CD4-positive, alpha-beta T cell (primary cell): ENCODE measurements at regions not wholly inside any gene's neighbourhood (a gene's known extent, or its start where the extent isn't known, plus 50 kb on each side); places are given as distances from the start of the nearest gene placed in this dataset.

Experiments used
- ATAC-seq: fragments of 200-7000 bp; cut with Tn5 transposase; one replicate; pipeline ENCODE4 v1.10.0; 2022; ENCODE audit warnings: mild to moderate bottlenecking; ENCODE audit not compliant: poor library complexity
- CTCF ChIA-PET: fragments of 350-600 bp; sonication (Branson Sonifier 250); formaldehyde crosslinking; loops from one replicate; lab custom pipeline; 2021; ENCODE audit warnings: antibody characterized with exemption, inconsistent platforms; lab: Charles Lee
- POLR2A ChIA-PET: fragments of 350-600 bp; sonication (Branson Sonifier 250); formaldehyde crosslinking; loops from one replicate; lab custom pipeline; 2021; ENCODE audit warnings: antibody characterized with exemption, inconsistent platforms; lab: Charles Lee
- DNase-seq, 14 experiments: peaks; one replicate each; pipeline ENCODE4 v3.0.0-alpha.2; 2013 to 2020; ENCODE audit warnings: mixed read lengths in 2 of 14
- H3K27ac ChIP-seq, 2 donors: one replicate each; pipeline versions ENCODE4 v1.5.1 to v1.7.0; 2013; ENCODE audit warnings: low read length in 2 of 2, low read depth in 1 of 2, mild to moderate bottlenecking in 1 of 2
- H3K27me3 ChIP-seq, 2 experiments: 1 replicate in 1 of 2; 2 replicates in 1 of 2; pipeline versions ENCODE4 v1.6.1 to v1.7.0; 2013; ENCODE audit warnings: low read length in 2 of 2, control low read depth in 1 of 2, mild to moderate bottlenecking in 1 of 2, moderate library complexity in 1 of 2; ENCODE audit not compliant: insufficient read depth in 2 of 2, control insufficient read depth in 1 of 2
- H3K36me3 ChIP-seq: one replicate; pipeline ENCODE4 v1.6.1; 2013; ENCODE audit warnings: low read length, control low read depth; ENCODE audit not compliant: insufficient read depth
- H3K4me1 ChIP-seq: one replicate; pipeline ENCODE4 v1.6.1; 2013; ENCODE audit warnings: low read length, control low read depth; ENCODE audit not compliant: insufficient read depth
- H3K4me3 ChIP-seq: one replicate; pipeline ENCODE4 v1.5.1; 2013; ENCODE audit warnings: mild to moderate bottlenecking, low read length, moderate library complexity
- H3K9me3 ChIP-seq, 2 experiments: 1 replicate in 1 of 2; 2 replicates in 1 of 2; pipeline versions ENCODE4 v1.6.1 to v1.7.0; 2013; ENCODE audit warnings: low read length in 2 of 2, mild to moderate bottlenecking in 2 of 2, control low read depth in 1 of 2, moderate library complexity in 1 of 2; ENCODE audit not compliant: control insufficient read depth in 1 of 2, insufficient read depth in 1 of 2
- H3K27ac Mint-ChIP-seq: one replicate; pipeline ENCODE4 v1.8.0; 2020; ENCODE audit warnings: mixed read lengths
- H3K27me3 Mint-ChIP-seq: one replicate; pipeline ENCODE4 v1.8.0; 2021; ENCODE audit warnings: mixed read lengths
- H3K36me3 Mint-ChIP-seq: one replicate; pipeline ENCODE4 v1.8.0; 2021; ENCODE audit warnings: low read depth, mixed read lengths
- H3K4me1 Mint-ChIP-seq: one replicate; pipeline ENCODE4 v1.8.0; 2021; ENCODE audit warnings: low read depth, mixed read lengths
- H3K4me3 Mint-ChIP-seq: one replicate; pipeline ENCODE4 v1.8.0; 2020; ENCODE audit warnings: mild to moderate bottlenecking, mixed read lengths
- H3K9me3 Mint-ChIP-seq: one replicate; pipeline ENCODE4 v1.8.0; 2020; ENCODE audit warnings: mixed read lengths
- CTCF ChIP-seq: fragments of 200-600 bp; IDR thresholded peaks from one replicate; pipeline ENCODE4 v1.8.0; 2022; ENCODE audit warnings: antibody characterized with exemption, mild to moderate bottlenecking
- intact Hi-C, 2 experiments: fragments of 100-400 bp; cut with DNase I in 1 of 2; cut with micrococcal nuclease in 1 of 2; formaldehyde crosslinking; loops; one replicate each; pipeline versions ENCODE4 v1.15.1 to v1.9.0; 2023 to 2025; cut with DNase I, micrococcal nuclease

- Mint-ChIP-seq H3K27ac (no peak overlapping the region), H3K27me3 (no peaks in the 10 kb centered on the region), H3K36me3 (peaks cover 4% of the 10 kb centered on the region), H3K4me1 (peaks cover 14% of the 10 kb centered on the region), H3K4me3 (no peak overlapping the region), H3K9me3 (peaks cover 8% of the 10 kb centered on the region)
- TF ChIP-seq CTCF = no peak
- Histone ChIP-seq H3K4me3 (no peak overlapping the region), H3K9me3 (no peaks in the 10 kb centered on the region), H3K36me3 (no peaks in the 10 kb centered on the region), H3K4me1 (no peaks in the 10 kb centered on the region), H3K27ac (no peak overlapping the region), H3K27me3 (no peaks in the 10 kb centered on the region)
- DNase-seq (no peak), ATAC-seq (no peak)
- CTCF ChIA-PET = no interaction called here
- intact Hi-C loops = no loop called here
- POLR2A ChIA-PET = no interaction called here
Measured at GRCh38 chr9:78133751-78134150, 102.1 kb upstream of the CEP78 start.

- ATAC-seq (peak; percentile 59), DNase-seq (peak in 3 of 14 experiments; percentile 33 to 66 (median 41))
- H3K27me3 Mint-ChIP-seq = peaks cover 1% of the 10 kb centered on the region
- TF ChIP-seq CTCF = no peak
- H3K4me1 Mint-ChIP-seq = peaks cover 14% of the 10 kb centered on the region
- peaks cover 7% of the 10 kb centered on the region for H3K9me3 Mint-ChIP-seq
- peak overlapping the region; percentile 6 for H3K4me3 ChIP-seq
- ChIA-PET POLR2A (interaction anchor here (1.6 kb wide), 1 partner anchor 69 kb away, joined by 6 read pairs; no protein-coding TSS in a partner anchor), CTCF (no interaction called here)
- no peaks in the 10 kb centered on the region for H3K36me3 ChIP-seq
- H3K36me3 Mint-ChIP-seq = peaks cover 4% of the 10 kb centered on the region
- H3K9me3 ChIP-seq = no peaks in the 10 kb centered on the region
- H3K4me3 Mint-ChIP-seq = peak overlapping the region; percentile 81
- intact Hi-C loops = no loop called here
- H3K27ac Mint-ChIP-seq = peak overlapping the region; percentile 64
- H3K27ac ChIP-seq = peak overlapping the region in 1 of 2 donors; percentile 40
- no peaks in the 10 kb centered on the region for H3K4me1 ChIP-seq
- peaks cover 0 to 3% of the 10 kb centered on the region in 2 experiments for H3K27me3 ChIP-seq
Measured at GRCh38 chr9:78132701-78133058, 101.1 kb upstream of the GNAQ start.

GRCh38 chr9:78131969-78132700 is 100.5 kb upstream of the GNAQ start:
- no peak for TF ChIP-seq CTCF
- CTCF ChIA-PET = no interaction called here
- Histone ChIP-seq H3K4me3 (peak overlapping the region; percentile 6), H3K27ac (peak overlapping the region in 1 of 2 donors; percentile 40), H3K4me1 (no peaks in the 10 kb centered on the region), H3K27me3 (peaks cover 0 to 3% of the 10 kb centered on the region in 2 experiments), H3K36me3 (no peaks in the 10 kb centered on the region), H3K9me3 (no peaks in the 10 kb centered on the region)
- ATAC-seq (no peak), DNase-seq (no peak)
- POLR2A ChIA-PET = interaction anchor here (0.7 to 1.6 kb wide), 2 partner anchors 13 to 69 kb away, joined by 3 to 6 read pairs; no protein-coding TSS in a partner anchor
- Mint-ChIP-seq H3K27ac (peak overlapping the region; percentile 64), H3K4me3 (peak overlapping the region; percentile 81), H3K36me3 (peaks cover 4% of the 10 kb centered on the region), H3K27me3 (peaks cover 4% of the 10 kb centered on the region), H3K9me3 (peaks cover 6% of the 10 kb centered on the region), H3K4me1 (peaks cover 14% of the 10 kb centered on the region)
- intact Hi-C loops = no loop called here
